Keratinocyte (primary cell): ENCODE measurements at regions not wholly inside any gene's neighbourhood (a gene's known extent, or its start where the extent isn't known, plus 50 kb on each side); places are given as distances from the start of the nearest gene placed in this dataset.

Experiments
- DNase-seq: peaks from one replicate; pipeline ENCODE4 v3.0.0-alpha.2; 2011; ENCODE audit warnings: low read depth, missing footprints, low spot score
- FAIRE-seq: peaks from 2 replicates; lab custom pipeline; 2011; peaks lifted over from hg19 to GRCh38; lab: Jason Lieb, UNC
- H2AFZ ChIP-seq: 2 replicates; pipeline ENCODE4 v1.6.0; 2012; ENCODE audit warnings: low read length, control low read depth, inconsistent platforms; ENCODE audit not compliant: control insufficient read depth
- H3K27ac ChIP-seq: 2 replicates; pipeline ENCODE4 v1.5.1; 2011; ENCODE audit warnings: low read length; ENCODE audit not compliant: control insufficient read depth, insufficient read depth
- H3K27me3 ChIP-seq: 3 replicates; pipeline ENCODE4 v1.6.0; 2011; ENCODE audit warnings: low read length; ENCODE audit not compliant: control insufficient read depth, insufficient read depth; ENCODE audit errors: extremely low read depth
- H3K36me3 ChIP-seq, 2 experiments: 2 replicates in 1 of 2; 3 replicates in 1 of 2; pipeline ENCODE4 v1.5.1; 2011; ENCODE audit warnings: low read length in 2 of 2, mild to moderate bottlenecking in 1 of 2; ENCODE audit not compliant: control insufficient read depth in 2 of 2, insufficient read depth in 2 of 2; ENCODE audit errors: extremely low read depth in 1 of 2
- H3K4me1 ChIP-seq: 3 replicates; pipeline ENCODE4 v1.5.1; 2011; ENCODE audit warnings: low read length; ENCODE audit not compliant: control insufficient read depth, insufficient read depth; ENCODE audit errors: extremely low read depth
- H3K4me2 ChIP-seq: 3 replicates; pipeline ENCODE4 v1.6.0; 2011; ENCODE audit warnings: low read depth, low read length; ENCODE audit not compliant: control insufficient read depth, insufficient read depth; ENCODE audit errors: extremely low read depth
- H3K4me3 ChIP-seq, 3 experiments: fragments of 200-600 bp in 1 of 3; sonication (generic) in 1 of 3; 2 replicates in 2 of 3; 3 replicates in 1 of 3; pipeline ENCODE4 v1.5.1; 2011 to 2016; ENCODE audit warnings: low read length in 3 of 3, mild to moderate bottlenecking in 3 of 3, control low read depth in 2 of 3, inconsistent platforms in 1 of 3, low read depth in 1 of 3, mixed read lengths in 1 of 3, mixed run types in 1 of 3, moderate library complexity in 1 of 3; ENCODE audit not compliant: control insufficient read depth in 2 of 3, insufficient read depth in 2 of 3; ENCODE audit errors: extremely low read depth in 1 of 3
- H3K79me2 ChIP-seq: 2 replicates; pipeline ENCODE4 v1.6.0; 2012; ENCODE audit warnings: low read length; ENCODE audit not compliant: control insufficient read depth, insufficient read depth
- H3K9ac ChIP-seq: 3 replicates; pipeline ENCODE4 v1.6.0; 2011; ENCODE audit warnings: low read length; ENCODE audit not compliant: control insufficient read depth, insufficient read depth; ENCODE audit errors: extremely low read depth
- H3K9me1 ChIP-seq: 3 replicates; pipeline ENCODE4 v1.6.0; 2011; ENCODE audit warnings: low read length; ENCODE audit not compliant: control insufficient read depth, insufficient read depth; ENCODE audit errors: extremely low read depth
- H3K9me3 ChIP-seq: 2 replicates; pipeline ENCODE4 v1.5.1; 2012; ENCODE audit warnings: low read depth, low read length; ENCODE audit not compliant: control insufficient read depth
- H4K20me1 ChIP-seq: 3 replicates; pipeline ENCODE4 v1.6.0; 2011; ENCODE audit warnings: low read length; ENCODE audit not compliant: control insufficient read depth, insufficient read depth; ENCODE audit errors: extremely low read depth
- EZH2 ChIP-seq: IDR thresholded peaks from one replicate; pipeline ENCODE4 v1.6.1; 2012; ENCODE audit warnings: inconsistent platforms, mild to moderate bottlenecking, low read length, moderate library complexity
- dilution Hi-C: fragments of 300-500 bp; cut with MboI; formaldehyde crosslinking; loops from one replicate; pipeline ENCODE4 v1.7.0; 2020; ENCODE audit warnings: low sequenced_read_pairs; ENCODE audit not compliant: extremely low pct_ligation_motif_present
- TF ChIP-seq, protein P1 (sequence below), 3 experiments: IDR thresholded peaks in 1 of 3; conservative IDR thresholded peaks in 1 of 3; optimal IDR thresholded peaks in 1 of 3; 2 replicates in 2 of 3; 3 replicates in 1 of 3; pipeline versions ENCODE3 to v1.5.1; 2011; ENCODE audit warnings: low read length in 3 of 3, mild to moderate bottlenecking in 3 of 3, moderate library complexity in 2 of 3, control low read depth in 1 of 3, inconsistent platforms in 1 of 3; ENCODE audit not compliant: insufficient read depth in 2 of 3; ENCODE audit errors: extremely low read depth in 1 of 3

DNA sequence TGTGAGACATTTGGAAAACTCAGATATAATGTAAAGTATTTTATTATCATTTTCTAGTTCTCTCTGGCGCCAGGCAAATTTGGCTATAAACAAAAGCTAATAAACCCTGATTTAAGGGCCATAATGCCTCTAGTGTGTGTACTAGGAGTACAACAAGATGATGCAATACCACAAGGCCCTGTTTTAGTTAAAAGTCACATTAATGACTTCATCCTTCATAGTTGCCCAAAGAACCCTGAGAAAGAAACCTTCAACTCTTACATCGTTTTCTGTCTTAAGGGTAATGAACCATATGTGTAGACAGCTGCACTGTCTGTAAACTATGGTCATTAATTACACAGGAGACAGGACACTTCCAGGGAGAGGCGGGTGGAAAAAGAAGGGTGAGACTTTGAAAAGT, 538.4 kb downstream of the FAM181B start:
- Histone ChIP-seq H3K9me1 (no peaks in the 10 kb centered on the region), H3K4me2 (no peak overlapping the region), H3K4me3 (no peak overlapping the region), H3K4me1 (no peaks in the 10 kb centered on the region), H3K27ac (no peak overlapping the region), H3K79me2 (no peaks in the 10 kb centered on the region), H2AFZ (no peak overlapping the region), H3K9me3 (no peaks in the 10 kb centered on the region), H3K27me3 (no peaks in the 10 kb centered on the region), H4K20me1 (no peaks in the 10 kb centered on the region), H3K36me3 (no peaks in the 10 kb centered on the region), H3K9ac (no peak overlapping the region)
- FAIRE-seq: no peak
- dilution Hi-C loops: no loop called here
- no peak for DNase-seq
- TF ChIP-seq, protein P1, sequence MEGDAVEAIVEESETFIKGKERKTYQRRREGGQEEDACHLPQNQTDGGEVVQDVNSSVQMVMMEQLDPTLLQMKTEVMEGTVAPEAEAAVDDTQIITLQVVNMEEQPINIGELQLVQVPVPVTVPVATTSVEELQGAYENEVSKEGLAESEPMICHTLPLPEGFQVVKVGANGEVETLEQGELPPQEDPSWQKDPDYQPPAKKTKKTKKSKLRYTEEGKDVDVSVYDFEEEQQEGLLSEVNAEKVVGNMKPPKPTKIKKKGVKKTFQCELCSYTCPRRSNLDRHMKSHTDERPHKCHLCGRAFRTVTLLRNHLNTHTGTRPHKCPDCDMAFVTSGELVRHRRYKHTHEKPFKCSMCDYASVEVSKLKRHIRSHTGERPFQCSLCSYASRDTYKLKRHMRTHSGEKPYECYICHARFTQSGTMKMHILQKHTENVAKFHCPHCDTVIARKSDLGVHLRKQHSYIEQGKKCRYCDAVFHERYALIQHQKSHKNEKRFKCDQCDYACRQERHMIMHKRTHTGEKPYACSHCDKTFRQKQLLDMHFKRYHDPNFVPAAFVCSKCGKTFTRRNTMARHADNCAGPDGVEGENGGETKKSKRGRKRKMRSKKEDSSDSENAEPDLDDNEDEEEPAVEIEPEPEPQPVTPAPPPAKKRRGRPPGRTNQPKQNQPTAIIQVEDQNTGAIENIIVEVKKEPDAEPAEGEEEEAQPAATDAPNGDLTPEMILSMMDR (optimal IDR thresholded peaks at IDR 0.05 in 1 of 3, IDR thresholded peaks at IDR 0.05 in 1 of 3, conservative IDR thresholded peaks at IDR 0.05 in 1 of 3; ENCODE audit: extremely low read depth in 1 of 3, insufficient read depth in 2 of 3, low read length in 3 of 3): no peak
- no peak for TF ChIP-seq EZH2

DNA sequence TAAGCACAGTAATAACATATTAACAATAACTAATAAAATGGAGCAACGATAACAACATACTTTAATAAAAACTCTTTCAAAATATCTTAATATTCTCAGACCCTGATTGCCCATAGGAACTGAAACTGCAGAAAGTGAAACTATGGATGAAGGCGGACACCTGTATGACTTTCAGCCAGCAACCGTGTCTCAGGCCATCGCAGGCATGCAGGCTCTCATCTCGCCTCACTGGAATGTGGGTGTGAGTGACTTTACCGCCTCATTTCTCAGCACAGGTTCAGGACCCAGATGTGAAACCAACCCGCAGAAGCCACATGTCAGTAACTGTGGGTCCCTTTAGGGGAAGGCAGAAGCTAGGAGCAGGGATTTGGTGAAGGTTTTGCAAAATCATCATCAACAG, 539.1 kb downstream of the FAM181B start:
- Histone ChIP-seq H3K4me2 (no peak overlapping the region), H4K20me1 (no peaks in the 10 kb centered on the region), H3K9ac (no peak overlapping the region), H3K27ac (no peak overlapping the region), H3K27me3 (no peaks in the 10 kb centered on the region), H3K9me3 (no peaks in the 10 kb centered on the region), H2AFZ (no peak overlapping the region), H3K4me1 (no peaks in the 10 kb centered on the region), H3K36me3 (no peaks in the 10 kb centered on the region), H3K4me3 (no peak overlapping the region), H3K9me1 (no peaks in the 10 kb centered on the region), H3K79me2 (no peaks in the 10 kb centered on the region)
- TF ChIP-seq, protein P1 (optimal IDR thresholded peaks at IDR 0.05 in 1 of 3, IDR thresholded peaks at IDR 0.05 in 1 of 3, conservative IDR thresholded peaks at IDR 0.05 in 1 of 3; ENCODE audit: extremely low read depth in 1 of 3, insufficient read depth in 2 of 3, low read length in 3 of 3): no peak
- TF ChIP-seq EZH2: no peak
- no peak for DNase-seq
- dilution Hi-C loops: no loop called here
- no peak for FAIRE-seq
